MM.1S (cell line): ENCODE measurements at regions not wholly inside any gene's neighbourhood (a gene's known extent, or its start where the extent isn't known, plus 50 kb on each side); places are given as distances from the start of the nearest gene placed in this dataset.

Experiments
- CTCF ChIP-seq: fragments of 300-600 bp; sonication (generic); IDR thresholded peaks from 2 replicates; pipeline ENCODE4 v1.5.1; 2016; ENCODE audit warnings: antibody characterized with exemption, low read length, mixed read lengths
- EZH2 ChIP-seq: fragments of 300-600 bp; sonication (generic); optimal IDR thresholded peaks from 2 replicates; pipeline ENCODE3; 2017; ENCODE audit warnings: low read depth, mild to moderate bottlenecking, antibody characterized with exemption, low read length, mixed read lengths

- TF ChIP-seq CTCF: no peak
- TF ChIP-seq EZH2: no peak
These were observed 728.5 kb upstream of the B3GALT2 start for GRCh38 chr1:193914871-193915270.
